ENCODE measurements at regions not wholly inside any gene's neighbourhood (a gene's known extent, or its start where the extent isn't known, plus 50 kb on each side); places are given as distances from the start of the nearest gene placed in this dataset.
"Not testable (repeated sequence)": the region's sequence is repeated elsewhere in the genome, so short reads cannot be mapped to it uniquely, and the experiment has no call there.

DNA sequence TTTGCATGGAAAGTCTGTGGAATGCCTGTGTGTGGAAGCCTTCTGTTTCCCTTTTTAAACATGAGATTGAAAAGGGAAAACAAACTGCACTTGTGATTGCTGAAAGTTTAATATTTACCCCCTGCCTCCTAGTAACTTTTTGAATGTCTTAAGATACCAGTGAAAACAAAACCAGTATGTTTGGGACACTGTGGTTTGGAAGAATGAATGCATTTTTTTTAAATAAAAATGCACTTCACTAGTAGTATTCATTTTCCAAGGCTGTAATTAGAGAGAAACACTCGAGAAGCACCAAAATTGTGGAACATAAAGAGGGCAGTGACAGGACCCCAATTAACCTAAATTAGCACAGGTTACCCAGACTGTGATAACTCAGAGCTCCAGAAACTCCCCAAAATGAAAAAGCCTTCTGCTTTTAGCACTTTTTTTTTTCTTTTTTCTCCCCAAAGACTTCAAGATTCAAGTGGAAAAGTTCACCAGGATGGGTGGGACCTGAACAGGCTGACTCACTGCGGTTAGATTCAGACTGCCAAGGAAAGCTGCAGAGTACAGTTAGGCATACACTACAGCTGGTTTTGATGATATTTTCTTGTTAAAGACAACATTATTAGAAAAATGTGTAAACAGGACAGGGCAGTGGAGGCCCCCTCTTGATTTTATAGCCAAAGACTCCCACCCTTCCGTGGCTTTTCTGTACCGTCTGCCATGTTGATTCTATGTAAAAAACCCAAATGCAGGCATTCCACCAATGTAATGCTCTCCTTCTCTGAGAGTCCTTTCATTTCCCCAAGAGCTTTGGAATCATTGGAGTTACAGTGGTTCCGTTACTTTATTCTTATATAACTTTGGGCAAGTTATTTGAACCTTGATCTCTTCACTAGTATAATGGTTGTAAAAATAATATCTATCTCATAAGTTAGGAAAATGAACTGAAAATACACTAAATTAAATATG, 151.8 kb upstream of the NBPF9 start:
- H3K36me3 ChIP-seq (ENCODE audit: insufficient read depth, low read length); H4K20me1 ChIP-seq (ENCODE audit: insufficient read depth, low read length); H3K4me3 ChIP-seq (ENCODE audit: low read depth in 1 of 2, low read length in 2 of 2); H3K4me1 ChIP-seq (ENCODE audit: insufficient read depth, low read length); H2AFZ ChIP-seq (ENCODE audit: low read depth, low read length); ATAC-seq (ENCODE audit: insufficient read depth, low read depth); H3K9ac ChIP-seq (ENCODE audit: low read depth, low read length); DNase-seq; H3K79me2 ChIP-seq (ENCODE audit: insufficient read depth, low read length); H3K9me3 ChIP-seq (ENCODE audit: insufficient read depth, low read length, severe bottlenecking); H3K27me3 ChIP-seq (ENCODE audit: insufficient read depth, low read length, poor library complexity); H3K4me2 ChIP-seq (ENCODE audit: insufficient read depth, low read length); H3K27ac ChIP-seq (ENCODE audit: low read length): not testable (repeated sequence)

DNA sequence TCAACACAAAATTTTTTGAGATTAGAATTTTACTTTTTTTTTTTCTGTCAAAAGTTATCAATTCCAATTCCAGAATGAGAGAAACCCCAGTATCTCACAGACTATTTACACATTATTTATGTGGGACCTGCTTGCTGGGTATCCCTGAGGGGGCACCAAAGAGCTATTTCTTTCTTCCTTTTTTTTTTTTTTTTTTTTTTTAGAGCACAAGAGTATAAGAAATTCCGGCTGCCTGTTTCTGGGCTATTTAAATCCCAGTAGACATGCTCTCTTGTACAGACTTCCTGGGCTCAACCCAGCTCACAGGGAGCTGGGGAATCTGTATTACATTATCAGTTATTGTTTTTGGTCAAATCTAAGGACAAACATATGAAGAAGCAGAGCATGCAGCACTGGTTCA, 156.9 kb upstream of the NBPF9 start:
- not testable (repeated sequence) for H2AFZ ChIP-seq (ENCODE audit: low read depth, low read length); H3K9me3 ChIP-seq (ENCODE audit: insufficient read depth, low read length, severe bottlenecking); H3K79me2 ChIP-seq (ENCODE audit: insufficient read depth, low read length); H3K4me3 ChIP-seq (ENCODE audit: low read depth in 1 of 2, low read length in 2 of 2); H3K9ac ChIP-seq (ENCODE audit: low read depth, low read length); H3K36me3 ChIP-seq (ENCODE audit: insufficient read depth, low read length); H3K27ac ChIP-seq (ENCODE audit: low read length); H3K4me1 ChIP-seq (ENCODE audit: insufficient read depth, low read length); ATAC-seq (ENCODE audit: insufficient read depth, low read depth); H3K27me3 ChIP-seq (ENCODE audit: insufficient read depth, low read length, poor library complexity); DNase-seq; H4K20me1 ChIP-seq (ENCODE audit: insufficient read depth, low read length); H3K4me2 ChIP-seq (ENCODE audit: insufficient read depth, low read length)

DNA sequence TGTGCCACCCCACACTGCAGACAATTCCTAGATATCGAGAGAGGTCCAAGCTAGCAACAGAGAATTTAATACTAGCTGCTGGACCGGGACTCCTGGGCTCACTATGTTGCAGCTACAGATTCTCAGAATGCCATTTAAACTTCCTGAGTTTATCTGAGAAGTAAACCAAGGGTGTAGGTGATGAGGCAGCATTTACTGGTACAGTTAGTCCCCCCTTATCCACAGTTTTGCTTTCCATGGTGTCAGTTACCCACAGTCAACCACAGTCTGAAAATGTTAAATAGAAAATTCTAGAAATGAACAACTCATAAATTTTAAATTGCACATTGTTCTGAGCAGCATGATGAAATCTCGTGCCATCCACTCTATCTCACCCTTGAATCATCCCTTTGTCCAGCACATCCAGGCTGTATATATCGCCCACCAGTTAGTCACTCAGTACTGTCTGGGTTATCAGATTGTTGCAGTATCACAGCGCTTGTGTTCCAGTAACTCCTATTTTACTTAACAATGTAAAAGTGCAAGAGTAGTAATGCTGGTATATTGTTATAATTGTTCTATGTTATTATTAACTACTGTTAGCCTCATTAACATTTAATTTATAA, 157.5 kb upstream of the NBPF9 start:
- H3K36me3 ChIP-seq (ENCODE audit: insufficient read depth, low read length); DNase-seq; H3K4me1 ChIP-seq (ENCODE audit: insufficient read depth, low read length); H2AFZ ChIP-seq (ENCODE audit: low read depth, low read length); ATAC-seq (ENCODE audit: insufficient read depth, low read depth); H4K20me1 ChIP-seq (ENCODE audit: insufficient read depth, low read length); H3K4me3 ChIP-seq (ENCODE audit: low read depth in 1 of 2, low read length in 2 of 2); H3K27me3 ChIP-seq (ENCODE audit: insufficient read depth, low read length, poor library complexity); H3K4me2 ChIP-seq (ENCODE audit: insufficient read depth, low read length); H3K79me2 ChIP-seq (ENCODE audit: insufficient read depth, low read length); H3K9me3 ChIP-seq (ENCODE audit: insufficient read depth, low read length, severe bottlenecking); H3K9ac ChIP-seq (ENCODE audit: low read depth, low read length); H3K27ac ChIP-seq (ENCODE audit: low read length): not testable (repeated sequence)

DNA sequence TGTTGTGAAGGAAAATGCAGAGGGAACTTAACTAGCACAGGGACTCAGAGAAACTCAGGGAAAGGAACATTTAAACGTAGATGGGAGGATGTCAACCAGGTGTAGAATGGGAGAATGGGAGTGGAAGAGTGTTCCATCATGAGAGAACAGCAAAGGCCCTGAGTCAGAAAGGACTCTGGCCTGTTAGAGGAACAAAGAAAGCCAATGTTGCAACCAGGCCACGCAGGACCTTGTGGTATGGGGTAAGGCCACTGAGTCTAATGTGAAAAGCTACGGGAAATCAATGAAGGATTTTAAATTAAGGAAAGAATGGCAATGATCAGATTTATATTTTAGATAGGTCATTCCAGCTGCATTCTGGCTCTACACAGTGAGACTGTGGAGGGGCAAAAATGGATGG, 163.9 kb upstream of the NBPF9 start:
- H4K20me1 ChIP-seq (ENCODE audit: insufficient read depth, low read length); H3K27me3 ChIP-seq (ENCODE audit: insufficient read depth, low read length, poor library complexity); H3K9ac ChIP-seq (ENCODE audit: low read depth, low read length); H3K4me3 ChIP-seq (ENCODE audit: low read depth in 1 of 2, low read length in 2 of 2); H3K4me1 ChIP-seq (ENCODE audit: insufficient read depth, low read length); H2AFZ ChIP-seq (ENCODE audit: low read depth, low read length); ATAC-seq (ENCODE audit: insufficient read depth, low read depth); H3K79me2 ChIP-seq (ENCODE audit: insufficient read depth, low read length); H3K4me2 ChIP-seq (ENCODE audit: insufficient read depth, low read length); H3K27ac ChIP-seq (ENCODE audit: low read length); H3K36me3 ChIP-seq (ENCODE audit: insufficient read depth, low read length); H3K9me3 ChIP-seq (ENCODE audit: insufficient read depth, low read length, severe bottlenecking); DNase-seq: not testable (repeated sequence)

DNA sequence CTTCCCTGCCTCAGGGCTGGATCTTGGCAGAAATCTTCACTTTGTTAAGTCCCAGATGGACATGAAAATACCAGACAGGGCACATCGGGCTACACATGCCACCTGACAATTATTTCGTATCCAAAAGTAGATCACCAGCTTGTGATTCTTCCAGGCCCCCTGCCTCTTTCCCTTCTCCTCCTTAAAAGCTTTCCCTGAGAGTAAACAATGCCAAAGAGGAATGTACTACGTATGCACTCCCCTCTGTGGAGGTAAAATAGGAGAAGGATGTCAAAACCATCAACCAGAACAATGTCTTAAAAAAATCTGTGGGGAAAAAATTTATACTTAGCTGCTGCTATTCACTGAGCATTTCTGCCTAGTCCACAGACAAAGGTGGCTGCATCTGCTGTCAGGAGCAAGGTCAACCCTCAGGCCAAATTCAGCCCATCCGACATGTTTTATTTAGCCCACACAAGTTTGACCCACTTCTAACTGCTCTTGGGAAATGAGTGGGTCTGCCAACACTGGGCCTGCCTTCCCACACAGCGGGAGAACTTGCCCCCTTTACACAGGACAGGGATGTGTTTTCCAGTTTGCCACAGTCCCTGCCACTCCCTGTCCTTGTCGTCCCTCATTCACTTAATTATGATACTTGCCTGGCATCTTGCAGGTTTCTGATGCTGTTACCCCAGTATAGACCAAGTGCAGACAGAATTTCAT, 165.8 kb upstream of the NBPF9 start:
- H3K9ac ChIP-seq (ENCODE audit: low read depth, low read length); H3K4me2 ChIP-seq (ENCODE audit: insufficient read depth, low read length); H2AFZ ChIP-seq (ENCODE audit: low read depth, low read length); H3K4me1 ChIP-seq (ENCODE audit: insufficient read depth, low read length); H4K20me1 ChIP-seq (ENCODE audit: insufficient read depth, low read length); H3K4me3 ChIP-seq (ENCODE audit: low read depth in 1 of 2, low read length in 2 of 2); H3K27me3 ChIP-seq (ENCODE audit: insufficient read depth, low read length, poor library complexity); ATAC-seq (ENCODE audit: insufficient read depth, low read depth); H3K79me2 ChIP-seq (ENCODE audit: insufficient read depth, low read length); H3K27ac ChIP-seq (ENCODE audit: low read length); DNase-seq; H3K36me3 ChIP-seq (ENCODE audit: insufficient read depth, low read length); H3K9me3 ChIP-seq (ENCODE audit: insufficient read depth, low read length, severe bottlenecking): not testable (repeated sequence)

DNA sequence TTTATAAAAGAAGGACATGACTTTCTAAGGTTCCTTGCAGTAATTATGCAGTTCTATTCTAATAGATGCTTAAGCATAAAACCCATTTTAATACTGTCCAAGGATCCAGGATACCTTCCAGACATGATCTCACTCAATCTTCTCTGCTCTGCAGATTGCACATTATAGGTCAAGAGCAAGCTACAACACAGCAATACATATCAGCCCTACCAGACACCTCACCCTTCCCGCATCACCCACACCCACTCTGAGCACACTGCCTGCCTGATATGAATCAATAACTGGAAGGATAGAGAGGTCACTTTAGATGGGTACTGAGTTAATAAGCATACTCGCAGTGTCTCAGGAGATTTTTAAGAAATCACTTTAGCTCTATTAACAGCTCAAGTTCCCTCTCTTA, 166.5 kb upstream of the NBPF9 start:
- H3K36me3 ChIP-seq (ENCODE audit: insufficient read depth, low read length); H3K4me2 ChIP-seq (ENCODE audit: insufficient read depth, low read length); H3K27ac ChIP-seq (ENCODE audit: low read length); H3K4me3 ChIP-seq (ENCODE audit: low read depth in 1 of 2, low read length in 2 of 2); H3K4me1 ChIP-seq (ENCODE audit: insufficient read depth, low read length); H3K9ac ChIP-seq (ENCODE audit: low read depth, low read length); ATAC-seq (ENCODE audit: insufficient read depth, low read depth); H4K20me1 ChIP-seq (ENCODE audit: insufficient read depth, low read length); H3K79me2 ChIP-seq (ENCODE audit: insufficient read depth, low read length); DNase-seq; H3K9me3 ChIP-seq (ENCODE audit: insufficient read depth, low read length, severe bottlenecking); H2AFZ ChIP-seq (ENCODE audit: low read depth, low read length); H3K27me3 ChIP-seq (ENCODE audit: insufficient read depth, low read length, poor library complexity): not testable (repeated sequence)

DNA sequence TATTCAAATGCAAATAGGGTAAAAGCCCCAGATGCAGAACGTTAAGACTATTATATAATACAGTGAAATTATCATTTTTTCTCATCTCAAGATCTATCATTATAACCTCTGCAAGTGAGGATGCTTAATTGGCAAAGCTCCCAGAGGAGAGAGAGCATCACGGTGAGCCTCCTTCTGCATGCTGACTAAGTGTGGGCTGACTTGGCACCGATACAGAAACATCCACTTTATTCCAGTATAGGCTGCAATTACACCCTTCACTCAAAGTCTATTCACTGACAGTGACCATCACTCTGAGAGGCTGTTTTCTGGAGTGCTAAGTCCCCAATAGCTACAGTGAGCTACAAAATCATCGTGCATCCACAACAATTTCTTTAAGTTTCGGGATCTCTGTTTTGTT, 171.1 kb upstream of the NBPF9 start:
- not testable (repeated sequence) for H3K4me3 ChIP-seq (ENCODE audit: low read depth in 1 of 2, low read length in 2 of 2); H3K79me2 ChIP-seq (ENCODE audit: insufficient read depth, low read length); H3K27me3 ChIP-seq (ENCODE audit: insufficient read depth, low read length, poor library complexity); DNase-seq; H3K27ac ChIP-seq (ENCODE audit: low read length); H2AFZ ChIP-seq (ENCODE audit: low read depth, low read length); ATAC-seq (ENCODE audit: insufficient read depth, low read depth); H3K4me1 ChIP-seq (ENCODE audit: insufficient read depth, low read length); H3K9me3 ChIP-seq (ENCODE audit: insufficient read depth, low read length, severe bottlenecking); H3K4me2 ChIP-seq (ENCODE audit: insufficient read depth, low read length); H3K36me3 ChIP-seq (ENCODE audit: insufficient read depth, low read length); H4K20me1 ChIP-seq (ENCODE audit: insufficient read depth, low read length); H3K9ac ChIP-seq (ENCODE audit: low read depth, low read length)

DNA sequence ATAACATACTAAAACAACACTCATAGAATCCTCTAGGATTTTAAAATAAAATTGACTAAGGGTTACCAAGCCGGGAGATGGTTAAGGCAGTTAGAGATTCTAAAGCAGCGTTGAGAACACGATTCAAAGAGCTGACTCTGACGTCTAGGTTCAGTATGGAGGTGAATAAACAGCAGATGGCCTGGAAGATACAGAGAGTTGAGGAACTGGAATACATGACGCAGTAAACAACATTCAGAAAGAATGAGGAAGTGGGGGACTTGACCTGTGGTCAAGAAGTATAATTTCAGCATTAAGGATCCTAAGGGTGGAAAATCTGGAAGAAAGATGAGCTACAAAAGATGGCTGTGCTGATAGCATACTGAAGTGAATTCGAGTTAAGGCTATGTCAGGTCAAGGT, 172.5 kb upstream of the NBPF9 start:
- not testable (repeated sequence) for H3K79me2 ChIP-seq (ENCODE audit: insufficient read depth, low read length); H3K4me1 ChIP-seq (ENCODE audit: insufficient read depth, low read length); H3K9ac ChIP-seq (ENCODE audit: low read depth, low read length); H2AFZ ChIP-seq (ENCODE audit: low read depth, low read length); H3K36me3 ChIP-seq (ENCODE audit: insufficient read depth, low read length); DNase-seq; H3K27me3 ChIP-seq (ENCODE audit: insufficient read depth, low read length, poor library complexity); H4K20me1 ChIP-seq (ENCODE audit: insufficient read depth, low read length); H3K4me3 ChIP-seq (ENCODE audit: low read depth in 1 of 2, low read length in 2 of 2); ATAC-seq (ENCODE audit: insufficient read depth, low read depth); H3K9me3 ChIP-seq (ENCODE audit: insufficient read depth, low read length, severe bottlenecking); H3K27ac ChIP-seq (ENCODE audit: low read length); H3K4me2 ChIP-seq (ENCODE audit: insufficient read depth, low read length)

All from DND-41 (cell line).